ENCODE measurements at regions not wholly inside any gene's neighbourhood (a gene's known extent, or its start where the extent isn't known, plus 50 kb on each side); places are given as distances from the start of the nearest gene placed in this dataset.

DNA sequence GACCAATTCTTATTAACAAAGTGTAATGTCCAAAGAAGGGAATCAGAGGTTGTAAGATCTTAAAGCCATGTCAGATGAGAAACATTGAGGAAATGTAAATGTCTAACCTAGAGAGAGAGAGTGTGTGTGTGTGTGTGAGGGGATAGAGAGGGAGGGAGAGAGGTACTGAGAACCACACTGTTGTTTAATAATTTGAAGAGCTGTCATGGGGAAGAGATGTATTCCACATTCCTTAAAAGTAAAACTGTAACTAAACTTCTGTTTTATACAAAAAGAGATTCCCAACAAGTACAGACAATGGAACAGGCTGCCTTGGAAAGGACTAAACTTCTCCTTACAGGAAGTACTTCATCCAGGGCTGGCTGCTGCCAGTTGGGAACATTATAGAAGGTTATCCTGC, 68.9 kb upstream of the BOC start (continued):
- TF ChIP-seq GABPA (IDR thresholded peaks at IDR 0.05; ENCODE audit: borderline replicate concordance, insufficient read depth, low read length), result no peak
- TF ChIP-seq, protein P1, sequence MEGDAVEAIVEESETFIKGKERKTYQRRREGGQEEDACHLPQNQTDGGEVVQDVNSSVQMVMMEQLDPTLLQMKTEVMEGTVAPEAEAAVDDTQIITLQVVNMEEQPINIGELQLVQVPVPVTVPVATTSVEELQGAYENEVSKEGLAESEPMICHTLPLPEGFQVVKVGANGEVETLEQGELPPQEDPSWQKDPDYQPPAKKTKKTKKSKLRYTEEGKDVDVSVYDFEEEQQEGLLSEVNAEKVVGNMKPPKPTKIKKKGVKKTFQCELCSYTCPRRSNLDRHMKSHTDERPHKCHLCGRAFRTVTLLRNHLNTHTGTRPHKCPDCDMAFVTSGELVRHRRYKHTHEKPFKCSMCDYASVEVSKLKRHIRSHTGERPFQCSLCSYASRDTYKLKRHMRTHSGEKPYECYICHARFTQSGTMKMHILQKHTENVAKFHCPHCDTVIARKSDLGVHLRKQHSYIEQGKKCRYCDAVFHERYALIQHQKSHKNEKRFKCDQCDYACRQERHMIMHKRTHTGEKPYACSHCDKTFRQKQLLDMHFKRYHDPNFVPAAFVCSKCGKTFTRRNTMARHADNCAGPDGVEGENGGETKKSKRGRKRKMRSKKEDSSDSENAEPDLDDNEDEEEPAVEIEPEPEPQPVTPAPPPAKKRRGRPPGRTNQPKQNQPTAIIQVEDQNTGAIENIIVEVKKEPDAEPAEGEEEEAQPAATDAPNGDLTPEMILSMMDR (IDR thresholded peaks at IDR 0.05; ENCODE audit: control extremely low read depth in 1 of 3, insufficient read depth in 1 of 3, low read depth in 1 of 3, low read length in 3 of 3), result no peak
- TF ChIP-seq NRF1 (IDR thresholded peaks at IDR 0.05; ENCODE audit: low read depth, low read length), result no peak
- TF ChIP-seq BACH1 (IDR thresholded peaks at IDR 0.05; ENCODE audit: low read length), result no peak
- no peak for TF ChIP-seq EP300 (IDR thresholded peaks at IDR 0.05; ENCODE audit: borderline replicate concordance in 1 of 2, low read depth in 2 of 2, low read length in 2 of 2)
- TF ChIP-seq BRCA1 (IDR thresholded peaks at IDR 0.05; ENCODE audit: low read depth, low read length), result no peak
- no peak for TF ChIP-seq POU5F1 (IDR thresholded peaks at IDR 0.05; ENCODE audit: low read depth, low read length)
- TF ChIP-seq HDAC6 (IDR thresholded peaks at IDR 0.05; ENCODE audit: low read depth, low read length), result no peak
- no peak for TF ChIP-seq KDM4A (IDR thresholded peaks at IDR 0.05; ENCODE audit: low read depth, low read length, severe bottlenecking)
- TF ChIP-seq KDM5A (IDR thresholded peaks at IDR 0.05; ENCODE audit: low read length), result no peak
- no peak for TF ChIP-seq TAF1 (IDR thresholded peaks at IDR 0.05; ENCODE audit: low read depth, low read length)
- no peak for TF ChIP-seq CREB1 (IDR thresholded peaks at IDR 0.05)
